ENCODE measurements at regions not wholly inside any gene's neighbourhood (a gene's known extent, or its start where the extent isn't known, plus 50 kb on each side); places are given as distances from the start of the nearest gene placed in this dataset.

- no peak for TF ChIP-seq ZNF302 (CRISPR knock-in tag; IDR thresholded peaks at IDR 0.05)
- no peak for TF ChIP-seq EP300 (IDR thresholded peaks at IDR 0.05)
- TF ChIP-seq HOXB5 (CRISPR knock-in tag; IDR thresholded peaks at IDR 0.05), result no peak
These were observed 181.0 kb upstream of the CDH2 start (continued) for GRCh38 chr18:28357766-28358401.

GRCh38 chr18:28350821-28351220 lies 173.9 kb upstream of the CDH2 start:
- ChIA-PET CTCF (no interaction called here), POLR2A (no interaction called here)
- Histone ChIP-seq H3K27ac (no peak overlapping the region), H3K9me3 (no peaks in the 10 kb centered on the region), H3K4me1 (no peaks in the 10 kb centered on the region), H3K4me3 (no peak overlapping the region), H3K4me2 (no peak overlapping the region)
- ATAC-seq (no peak), FAIRE-seq (no peak), DNase-seq (ENCODE audit: low read depth in 1 of 2, low spot score in 1 of 2) (no peak)
- TF ChIP-seq CHD2 (IDR thresholded peaks at IDR 0.05; ENCODE audit: low read length, partially characterized antibody), result no peak
- TF ChIP-seq, protein P1, sequence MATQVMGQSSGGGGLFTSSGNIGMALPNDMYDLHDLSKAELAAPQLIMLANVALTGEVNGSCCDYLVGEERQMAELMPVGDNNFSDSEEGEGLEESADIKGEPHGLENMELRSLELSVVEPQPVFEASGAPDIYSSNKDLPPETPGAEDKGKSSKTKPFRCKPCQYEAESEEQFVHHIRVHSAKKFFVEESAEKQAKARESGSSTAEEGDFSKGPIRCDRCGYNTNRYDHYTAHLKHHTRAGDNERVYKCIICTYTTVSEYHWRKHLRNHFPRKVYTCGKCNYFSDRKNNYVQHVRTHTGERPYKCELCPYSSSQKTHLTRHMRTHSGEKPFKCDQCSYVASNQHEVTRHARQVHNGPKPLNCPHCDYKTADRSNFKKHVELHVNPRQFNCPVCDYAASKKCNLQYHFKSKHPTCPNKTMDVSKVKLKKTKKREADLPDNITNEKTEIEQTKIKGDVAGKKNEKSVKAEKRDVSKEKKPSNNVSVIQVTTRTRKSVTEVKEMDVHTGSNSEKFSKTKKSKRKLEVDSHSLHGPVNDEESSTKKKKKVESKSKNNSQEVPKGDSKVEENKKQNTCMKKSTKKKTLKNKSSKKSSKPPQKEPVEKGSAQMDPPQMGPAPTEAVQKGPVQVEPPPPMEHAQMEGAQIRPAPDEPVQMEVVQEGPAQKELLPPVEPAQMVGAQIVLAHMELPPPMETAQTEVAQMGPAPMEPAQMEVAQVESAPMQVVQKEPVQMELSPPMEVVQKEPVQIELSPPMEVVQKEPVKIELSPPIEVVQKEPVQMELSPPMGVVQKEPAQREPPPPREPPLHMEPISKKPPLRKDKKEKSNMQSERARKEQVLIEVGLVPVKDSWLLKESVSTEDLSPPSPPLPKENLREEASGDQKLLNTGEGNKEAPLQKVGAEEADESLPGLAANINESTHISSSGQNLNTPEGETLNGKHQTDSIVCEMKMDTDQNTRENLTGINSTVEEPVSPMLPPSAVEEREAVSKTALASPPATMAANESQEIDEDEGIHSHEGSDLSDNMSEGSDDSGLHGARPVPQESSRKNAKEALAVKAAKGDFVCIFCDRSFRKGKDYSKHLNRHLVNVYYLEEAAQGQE (IDR thresholded peaks at IDR 0.05), result no peak
- no peak for TF ChIP-seq MAFK (IDR thresholded peaks at IDR 0.05; ENCODE audit: partially characterized antibody)
- no peak for TF ChIP-seq RARB (CRISPR knock-in tag; IDR thresholded peaks at IDR 0.05)
- TF ChIP-seq, protein P2, sequence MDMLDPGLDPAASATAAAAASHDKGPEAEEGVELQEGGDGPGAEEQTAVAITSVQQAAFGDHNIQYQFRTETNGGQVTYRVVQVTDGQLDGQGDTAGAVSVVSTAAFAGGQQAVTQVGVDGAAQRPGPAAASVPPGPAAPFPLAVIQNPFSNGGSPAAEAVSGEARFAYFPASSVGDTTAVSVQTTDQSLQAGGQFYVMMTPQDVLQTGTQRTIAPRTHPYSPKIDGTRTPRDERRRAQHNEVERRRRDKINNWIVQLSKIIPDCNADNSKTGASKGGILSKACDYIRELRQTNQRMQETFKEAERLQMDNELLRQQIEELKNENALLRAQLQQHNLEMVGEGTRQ (IDR thresholded peaks at IDR 0.05), result no peak
- TF ChIP-seq CTCF (IDR thresholded peaks at IDR 0.05), result no peak
- TF ChIP-seq EHMT2 (IDR thresholded peaks at IDR 0.05; ENCODE audit: low read depth), result no peak
- TF ChIP-seq ZNF302 (CRISPR knock-in tag; IDR thresholded peaks at IDR 0.05), result no peak
- TF ChIP-seq JUNB (IDR thresholded peaks at IDR 0.05), result no peak
- no peak for TF ChIP-seq NR3C1 (IDR thresholded peaks at IDR 0.05)
- TF ChIP-seq TFCP2L1 (CRISPR knock-in tag; IDR thresholded peaks at IDR 0.05), result no peak
- no peak for TF ChIP-seq GATA3 (IDR thresholded peaks at IDR 0.05; ENCODE audit: borderline replicate concordance)
- TF ChIP-seq RFX5 (IDR thresholded peaks at IDR 0.05), result no peak
- TF ChIP-seq FOSB (CRISPR knock-in tag; IDR thresholded peaks at IDR 0.05), result no peak
- TF ChIP-seq MAZ (IDR thresholded peaks at IDR 0.05; ENCODE audit: borderline replicate concordance, low read depth, low read length), result no peak
- no peak for TF ChIP-seq ZSCAN20 (CRISPR knock-in tag; IDR thresholded peaks at IDR 0.05)
- no peak for TF ChIP-seq TP53 (CRISPR knock-in tag; IDR thresholded peaks at IDR 0.05)
- no peak for TF ChIP-seq RCOR1 (IDR thresholded peaks at IDR 0.05; ENCODE audit: low read depth, low read length)
- no peak for TF ChIP-seq PHF8 (IDR thresholded peaks at IDR 0.05; ENCODE audit: borderline replicate concordance, low read depth)
- 54% methylated on average over 7 of the region's 7 CpGs for WGBS (ENCODE audit: missing lambda C conversion rate)
